ENCODE measurements at regions not wholly inside any gene's neighbourhood (a gene's known extent, or its start where the extent isn't known, plus 50 kb on each side); places are given as distances from the start of the nearest gene placed in this dataset.

DNA sequence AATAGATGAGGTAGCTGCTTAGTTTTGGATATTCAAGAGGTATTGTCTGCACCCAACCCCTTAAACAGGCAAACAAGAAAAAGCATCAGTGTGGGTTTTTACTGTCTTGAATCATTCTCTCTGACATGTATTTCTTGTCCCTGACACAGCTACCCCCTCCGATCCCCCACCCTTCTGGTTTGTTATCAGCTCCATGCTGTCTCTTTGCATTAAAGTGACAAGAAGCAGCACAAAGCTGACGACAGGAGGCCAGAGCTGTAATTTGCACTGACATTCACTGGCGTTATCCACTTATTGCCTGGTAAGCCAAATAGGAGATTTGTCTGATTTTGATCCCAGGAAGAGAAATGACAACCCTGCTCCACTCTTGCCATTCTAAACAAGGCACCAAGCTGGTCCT, 83.3 kb upstream of the SNRK start:
- Histone ChIP-seq H3K18ac (ENCODE audit: low read depth in 1 of 2, low read length in 2 of 2) (no peak overlapping the region), H3K27ac (ENCODE audit: low read length, poor library complexity, severe bottlenecking) (no peak overlapping the region), H3K36me3 (ENCODE audit: control insufficient read depth in 1 of 2, insufficient read depth in 2 of 2, low read depth in 1 of 2, low read length in 2 of 2) (no peaks in the 10 kb centered on the region), H2AFZ (ENCODE audit: low read depth, low read length) (no peak overlapping the region), H3K9ac (ENCODE audit: low read length) (no peak overlapping the region), H4K91ac (ENCODE audit: low read length) (no peak overlapping the region), H2BK5ac (ENCODE audit: low read depth, low read length, poor library complexity, severe bottlenecking) (no peak overlapping the region), H3K9me3 (ENCODE audit: control insufficient read depth, low read length) (peaks cover 11% of the 10 kb centered on the region), H3K27me3 (ENCODE audit: control insufficient read depth in 1 of 2, insufficient read depth in 1 of 2, low read length in 2 of 2) (peaks cover 17 to 37% of the 10 kb centered on the region in 2 experiments), H2AK5ac (ENCODE audit: low read length, severe bottlenecking) (no peak overlapping the region), H3K4me1 (ENCODE audit: control insufficient read depth, insufficient read depth, low read depth, low read length) (no peaks in the 10 kb centered on the region), H3K79me1 (replicated peaks; ENCODE audit: low read length, poor library complexity, severe bottlenecking) (no peaks in the 10 kb centered on the region), H3K14ac (ENCODE audit: low read length in 2 of 2) (no peak overlapping the region), H2BK15ac (ENCODE audit: low read depth, poor library complexity, severe bottlenecking) (no peak overlapping the region), H2BK120ac (ENCODE audit: low read depth, low read length) (no peak overlapping the region), H2BK12ac (ENCODE audit: low read length in 2 of 2) (no peak overlapping the region), H3K23ac (ENCODE audit: low read length in 2 of 2) (no peak overlapping the region), H3K4me3 (ENCODE audit: insufficient read depth in 1 of 2, low read depth in 1 of 2, low read length in 2 of 2) (no peak overlapping the region), H3K4me2 (ENCODE audit: low read length, poor library complexity, severe bottlenecking) (no peak overlapping the region), H4K8ac (ENCODE audit: low read length) (no peak overlapping the region), H3K4ac (ENCODE audit: low read depth in 1 of 2, low read length in 2 of 2) (no peak overlapping the region)
- WGBS = 32% methylated on average over 3 of the region's 3 CpGs
- DNase-seq = no peak

DNA sequence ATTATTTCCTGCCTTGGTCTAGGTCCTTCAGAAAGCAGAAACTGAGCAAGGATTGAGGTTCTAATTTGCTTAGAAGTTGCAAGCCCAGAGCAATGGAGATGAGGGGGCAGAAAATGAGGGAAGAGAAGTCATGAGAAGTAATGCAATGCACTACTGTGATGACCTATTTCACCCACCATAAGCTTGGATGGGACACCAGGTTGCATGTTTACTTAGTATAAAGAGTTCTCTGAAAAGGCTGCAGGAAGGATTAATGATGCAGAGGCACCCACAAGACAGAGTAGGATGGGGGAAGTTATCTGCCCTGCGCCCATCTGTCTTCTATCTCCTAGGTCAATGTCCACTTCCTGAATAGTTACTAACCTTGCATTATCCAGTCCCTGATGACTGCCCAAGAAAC, 84.8 kb upstream of the SNRK start:
- no peak overlapping the region for H4K8ac ChIP-seq (ENCODE audit: low read length)
- no peaks in the 10 kb centered on the region for H3K36me3 ChIP-seq (ENCODE audit: control insufficient read depth in 1 of 2, insufficient read depth in 2 of 2, low read depth in 1 of 2, low read length in 2 of 2)
- no peak overlapping the region for H3K27ac ChIP-seq (ENCODE audit: low read length, poor library complexity, severe bottlenecking)
- WGBS = 100% methylated on average over 1 of the region's 1 CpG
- no peak overlapping the region for H3K4me2 ChIP-seq (ENCODE audit: low read length, poor library complexity, severe bottlenecking)
- H3K79me1 ChIP-seq (replicated peaks; ENCODE audit: low read length, poor library complexity, severe bottlenecking) = no peaks in the 10 kb centered on the region
- H4K91ac ChIP-seq (ENCODE audit: low read length) = no peak overlapping the region
- peaks cover 19 to 44% of the 10 kb centered on the region in 2 experiments for H3K27me3 ChIP-seq (ENCODE audit: control insufficient read depth in 1 of 2, insufficient read depth in 1 of 2, low read length in 2 of 2)
- H2BK120ac ChIP-seq (ENCODE audit: low read depth, low read length) = no peak overlapping the region
- no peak overlapping the region for H3K14ac ChIP-seq (ENCODE audit: low read length in 2 of 2)
- H3K23ac ChIP-seq (ENCODE audit: low read length in 2 of 2) = no peak overlapping the region
- peaks cover 11% of the 10 kb centered on the region for H3K9me3 ChIP-seq (ENCODE audit: control insufficient read depth, low read length)
- no peak overlapping the region for H3K4ac ChIP-seq (ENCODE audit: low read depth in 1 of 2, low read length in 2 of 2)
- DNase-seq = no peak
- H2AK5ac ChIP-seq (ENCODE audit: low read length, severe bottlenecking) = no peak overlapping the region
- no peak overlapping the region for H2BK5ac ChIP-seq (ENCODE audit: low read depth, low read length, poor library complexity, severe bottlenecking)
- no peaks in the 10 kb centered on the region for H3K4me1 ChIP-seq (ENCODE audit: control insufficient read depth, insufficient read depth, low read depth, low read length)
- no peak overlapping the region for H2AFZ ChIP-seq (ENCODE audit: low read depth, low read length)
- H3K4me3 ChIP-seq (ENCODE audit: insufficient read depth in 1 of 2, low read depth in 1 of 2, low read length in 2 of 2) = no peak overlapping the region
- H2BK15ac ChIP-seq (ENCODE audit: low read depth, poor library complexity, severe bottlenecking) = no peak overlapping the region
- no peak overlapping the region for H3K18ac ChIP-seq (ENCODE audit: low read depth in 1 of 2, low read length in 2 of 2)
- no peak overlapping the region for H3K9ac ChIP-seq (ENCODE audit: low read length)
- no peak overlapping the region for H2BK12ac ChIP-seq (ENCODE audit: low read length in 2 of 2)

DNA sequence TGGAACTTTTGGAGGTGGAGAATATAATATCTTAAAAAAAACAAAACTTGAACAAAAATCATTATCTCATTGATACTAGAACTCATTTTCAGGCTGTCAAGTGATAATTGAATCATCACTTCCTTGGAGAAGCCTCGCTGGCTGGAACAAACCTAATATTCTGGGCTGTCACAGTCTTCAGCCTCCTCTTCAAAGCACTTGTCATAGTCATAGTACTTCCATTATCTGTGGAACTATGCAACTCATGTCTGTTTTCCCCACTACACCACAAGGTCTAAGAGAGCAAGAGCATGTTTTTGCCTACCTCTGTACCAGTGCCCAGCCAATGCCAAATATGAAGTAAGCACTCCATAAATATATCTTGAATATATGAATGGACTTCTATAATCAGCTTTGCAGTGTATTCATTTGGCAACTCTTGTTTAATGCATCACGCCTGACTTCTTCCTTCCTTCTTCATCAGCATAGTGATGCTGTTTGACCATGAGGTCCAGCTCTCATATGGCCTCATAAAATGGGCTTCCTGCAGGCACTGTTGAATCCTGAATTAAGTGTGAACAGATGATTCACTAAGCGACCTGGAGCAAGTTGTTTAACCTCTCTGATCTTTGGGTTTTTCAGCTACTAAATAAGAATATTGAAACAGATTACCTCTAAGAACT, 86.6 kb upstream of the SNRK start:
- Histone ChIP-seq H3K9ac (ENCODE audit: low read length) (no peak overlapping the region), H3K4me2 (ENCODE audit: low read length, poor library complexity, severe bottlenecking) (no peak overlapping the region), H2BK5ac (ENCODE audit: low read depth, low read length, poor library complexity, severe bottlenecking) (no peak overlapping the region), H4K8ac (ENCODE audit: low read length) (no peak overlapping the region), H3K14ac (ENCODE audit: low read length in 2 of 2) (no peak overlapping the region), H3K4ac (ENCODE audit: low read depth in 1 of 2, low read length in 2 of 2) (no peak overlapping the region), H2BK12ac (ENCODE audit: low read length in 2 of 2) (no peak overlapping the region), H2BK120ac (ENCODE audit: low read depth, low read length) (no peak overlapping the region), H3K27ac (ENCODE audit: low read length, poor library complexity, severe bottlenecking) (no peak overlapping the region), H3K27me3 (ENCODE audit: control insufficient read depth in 1 of 2, insufficient read depth in 1 of 2, low read length in 2 of 2) (peaks cover 29 to 56% of the 10 kb centered on the region in 2 experiments), H4K91ac (ENCODE audit: low read length) (no peak overlapping the region), H3K4me1 (ENCODE audit: control insufficient read depth, insufficient read depth, low read depth, low read length) (no peaks in the 10 kb centered on the region), H3K79me1 (replicated peaks; ENCODE audit: low read length, poor library complexity, severe bottlenecking) (no peaks in the 10 kb centered on the region), H2BK15ac (ENCODE audit: low read depth, poor library complexity, severe bottlenecking) (no peak overlapping the region), H2AK5ac (ENCODE audit: low read length, severe bottlenecking) (no peak overlapping the region), H3K36me3 (ENCODE audit: control insufficient read depth in 1 of 2, insufficient read depth in 2 of 2, low read depth in 1 of 2, low read length in 2 of 2) (no peaks in the 10 kb centered on the region), H3K23ac (ENCODE audit: low read length in 2 of 2) (no peak overlapping the region), H2AFZ (ENCODE audit: low read depth, low read length) (no peak overlapping the region), H3K4me3 (ENCODE audit: insufficient read depth in 1 of 2, low read depth in 1 of 2, low read length in 2 of 2) (no peak overlapping the region), H3K18ac (ENCODE audit: low read depth in 1 of 2, low read length in 2 of 2) (no peak overlapping the region), H3K9me3 (ENCODE audit: control insufficient read depth, low read length) (peaks cover 11% of the 10 kb centered on the region)
- no peak for DNase-seq
- 74% methylated on average over 3 of the region's 3 CpGs for WGBS

DNA sequence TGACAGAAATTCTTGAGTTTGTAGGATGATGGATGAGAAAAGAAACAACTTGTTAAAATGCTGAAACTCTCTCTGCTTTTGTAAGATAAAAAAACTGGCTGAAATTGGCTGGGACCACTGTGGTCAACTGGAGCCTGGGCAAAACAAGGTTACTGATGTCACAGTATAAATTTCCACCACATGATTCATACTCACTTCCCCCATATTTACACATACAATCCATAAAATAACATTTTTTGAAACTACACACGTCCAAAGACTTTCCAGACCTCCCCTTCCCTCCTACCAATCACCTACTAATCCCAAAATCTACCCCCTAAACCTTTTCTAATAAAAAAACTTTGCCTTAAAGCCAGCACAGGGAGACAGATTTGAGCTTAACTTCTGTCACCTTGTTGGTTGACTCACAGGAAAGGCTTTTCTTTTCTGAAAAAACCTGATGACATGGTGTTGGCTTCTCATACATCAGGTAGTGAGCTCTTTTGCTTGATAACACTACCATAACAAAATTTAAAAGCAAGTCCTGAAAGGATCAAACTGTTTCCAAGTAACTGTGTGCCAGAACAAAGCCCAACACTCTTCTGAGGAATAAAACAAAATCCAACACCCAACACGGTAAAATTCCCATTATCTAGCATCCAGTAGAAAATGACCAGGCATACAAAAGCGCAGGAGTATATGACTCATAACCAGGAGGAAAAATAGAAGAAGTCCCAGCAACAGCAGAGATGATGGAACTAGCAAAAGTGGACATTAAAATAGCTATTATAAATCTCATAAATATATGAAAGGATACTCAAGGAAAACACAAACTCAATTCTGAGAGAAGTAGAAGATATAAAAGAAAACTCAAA, 87.3 kb upstream of the SNRK start:
- DNase-seq = no peak
- Histone ChIP-seq H3K4me3 (ENCODE audit: insufficient read depth in 1 of 2, low read depth in 1 of 2, low read length in 2 of 2) (no peak overlapping the region), H3K4ac (ENCODE audit: low read depth in 1 of 2, low read length in 2 of 2) (no peak overlapping the region), H2AFZ (ENCODE audit: low read depth, low read length) (no peak overlapping the region), H3K36me3 (ENCODE audit: control insufficient read depth in 1 of 2, insufficient read depth in 2 of 2, low read depth in 1 of 2, low read length in 2 of 2) (no peaks in the 10 kb centered on the region), H4K8ac (ENCODE audit: low read length) (no peak overlapping the region), H3K27me3 (ENCODE audit: control insufficient read depth in 1 of 2, insufficient read depth in 1 of 2, low read length in 2 of 2) (peaks cover 29 to 59% of the 10 kb centered on the region in 2 experiments), H3K9me3 (ENCODE audit: control insufficient read depth, low read length) (peaks cover 11% of the 10 kb centered on the region), H3K79me1 (replicated peaks; ENCODE audit: low read length, poor library complexity, severe bottlenecking) (no peaks in the 10 kb centered on the region), H2BK5ac (ENCODE audit: low read depth, low read length, poor library complexity, severe bottlenecking) (no peak overlapping the region), H3K14ac (ENCODE audit: low read length in 2 of 2) (no peak overlapping the region), H3K4me2 (ENCODE audit: low read length, poor library complexity, severe bottlenecking) (no peak overlapping the region), H2AK5ac (ENCODE audit: low read length, severe bottlenecking) (no peak overlapping the region), H3K23ac (ENCODE audit: low read length in 2 of 2) (no peak overlapping the region), H4K91ac (ENCODE audit: low read length) (no peak overlapping the region), H3K4me1 (ENCODE audit: control insufficient read depth, insufficient read depth, low read depth, low read length) (no peaks in the 10 kb centered on the region), H3K9ac (ENCODE audit: low read length) (no peak overlapping the region), H3K27ac (ENCODE audit: low read length, poor library complexity, severe bottlenecking) (no peak overlapping the region), H3K18ac (ENCODE audit: low read depth in 1 of 2, low read length in 2 of 2) (no peak overlapping the region), H2BK15ac (ENCODE audit: low read depth, poor library complexity, severe bottlenecking) (no peak overlapping the region), H2BK120ac (ENCODE audit: low read depth, low read length) (no peak overlapping the region), H2BK12ac (ENCODE audit: low read length in 2 of 2) (no peak overlapping the region)
- WGBS = 77% methylated on average over 2 of the region's 3 CpGs
